Psoas muscle (tissue), 7 donors: ENCODE measurements at regions not wholly inside any gene's neighbourhood (a gene's known extent, or its start where the extent isn't known, plus 50 kb on each side); places are given as distances from the start of the nearest gene placed in this dataset.

ENCODE experiments used
- ATAC-seq, 4 donors: fragments of 200-7000 bp; cut with Tn5 transposase; one replicate each; pipeline ENCODE4 v1.9.1; 2020; ENCODE audit warnings: moderate library complexity in 3 of 4, mild to moderate bottlenecking in 2 of 4
- DNase-seq, 2 donors: peaks; one replicate each; pipeline ENCODE4 v3.0.0-alpha.2; 2020
- H3K27ac ChIP-seq: fragments of 200-600 bp; one replicate; pipeline ENCODE4 v1.8.0; 2022
- H3K27me3 ChIP-seq, 3 donors: fragments of 200-600 bp in 1 of 3; one replicate each; pipeline versions ENCODE4 v1.6.1 to v1.8.0; 2013 to 2022; ENCODE audit warnings: low read length in 2 of 3, mild to moderate bottlenecking in 2 of 3, moderate library complexity in 1 of 3; ENCODE audit not compliant: insufficient read depth in 3 of 3
- H3K36me3 ChIP-seq, 2 donors: fragments of 200-600 bp in 1 of 2; one replicate each; pipeline versions ENCODE4 v1.6.1 to v1.8.0; 2013 to 2022; ENCODE audit warnings: low read depth in 1 of 2, mild to moderate bottlenecking in 1 of 2, moderate library complexity in 1 of 2; ENCODE audit not compliant: insufficient read depth in 1 of 2
- H3K4me1 ChIP-seq: fragments of 200-600 bp; one replicate; pipeline ENCODE4 v1.8.0; 2022
- H3K4me3 ChIP-seq: fragments of 200-600 bp; one replicate; pipeline ENCODE4 v1.8.0; 2022; ENCODE audit warnings: mild to moderate bottlenecking
- H3K9me3 ChIP-seq: fragments of 200-600 bp; one replicate; pipeline ENCODE4 v1.8.0; 2022
- CTCF ChIP-seq: fragments of 200-600 bp; IDR thresholded peaks from one replicate; pipeline ENCODE4 v1.8.0; 2022; ENCODE audit warnings: antibody characterized with exemption
- WGBS, 3 donors: extraction: QIAGEN DNeasy Blood & Tissue Kit; methylation state at CpG; one replicate each; pipeline versions ENCODE4 v1.1.6 to v1.1.7; 2013; 5-methylcytosine and 5-hydroxymethylcytosine counted together
- intact Hi-C, 2 donors: fragments of 100-400 bp; cut with DNase I; formaldehyde crosslinking; loops; one replicate each; pipeline versions ENCODE4 v1.11.0 to v1.14.2; 2022
- donor health status: healthy with polysubstance abuse.
- donor health status: DM: no; HTN: no; CAD: no; lungs with moderate emphysema.
- donor health status: Bipolar disorder and iron deficiency.
- donor health status: healthy.
- donor health status: DM: yes; HTN: yes; CAD: no.
- donor health status: DM: no; HTN: no; CAD: no.
- donor health status: DM: yes; HTN: yes; CAD: no.

DNA sequence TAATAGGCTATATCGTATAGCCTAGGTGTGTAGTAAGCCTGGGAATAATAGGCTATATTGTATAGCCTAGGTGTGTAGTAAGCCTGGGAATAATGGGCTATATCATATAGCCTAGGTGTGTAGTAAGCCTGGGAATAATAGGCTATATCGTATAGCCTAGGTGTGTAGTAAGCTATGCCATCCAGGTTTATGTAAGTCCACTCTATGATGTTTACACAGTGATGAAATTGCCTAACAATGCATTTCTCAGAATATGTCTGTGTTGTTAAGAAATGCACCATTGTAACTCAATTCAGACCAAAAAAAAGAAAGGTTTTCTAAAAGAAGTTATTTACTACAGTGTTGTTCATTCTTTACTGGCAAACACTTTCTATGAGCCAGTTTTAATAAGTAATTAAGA lies 1387.2 kb downstream of the STIM2 start:
- TF ChIP-seq CTCF = no peak
- Histone ChIP-seq H3K4me3 (no peak overlapping the region), H3K27me3 (no peaks in the 10 kb centered on the region), H3K27ac (no peak overlapping the region), H3K4me1 (no peaks in the 10 kb centered on the region), H3K36me3 (no peaks in the 10 kb centered on the region), H3K9me3 (no peaks in the 10 kb centered on the region)
- DNase-seq (no peak), ATAC-seq (no peak)
- intact Hi-C loops = no loop called here
- 89 to 93% (median 90%) methylated on average over 2 of the region's 2 CpGs for WGBS, 3 donors

DNA sequence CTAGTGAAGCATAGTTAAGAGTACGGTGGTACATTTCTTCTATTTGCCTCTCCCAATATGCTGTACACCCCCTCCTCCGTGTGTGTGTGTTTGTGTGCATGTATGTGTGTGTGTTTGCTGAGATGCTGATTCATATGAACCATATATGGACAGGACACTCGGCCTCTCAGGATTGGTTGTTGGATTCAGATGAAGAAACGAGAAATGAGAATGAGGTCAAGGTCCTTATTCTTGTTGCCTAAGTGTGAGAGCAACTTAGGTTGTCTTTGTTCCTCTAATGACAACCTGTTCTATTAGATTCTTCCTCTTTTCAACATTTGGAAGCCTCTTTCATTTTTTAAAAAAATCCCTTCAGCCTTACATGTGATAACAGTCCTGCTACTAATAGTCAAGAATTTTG lies 1387.6 kb downstream of the STIM2 start:
- Histone ChIP-seq H3K27me3 (no peaks in the 10 kb centered on the region), H3K9me3 (no peaks in the 10 kb centered on the region), H3K36me3 (no peaks in the 10 kb centered on the region), H3K27ac (no peak overlapping the region), H3K4me3 (no peak overlapping the region), H3K4me1 (no peaks in the 10 kb centered on the region)
- intact Hi-C loops = no loop called here
- no peak for TF ChIP-seq CTCF
- WGBS, 3 donors = 53 to 56% (median 56%) methylated on average over 4 of the region's 4 CpGs
- no peak for DNase-seq
- no peak for ATAC-seq

DNA sequence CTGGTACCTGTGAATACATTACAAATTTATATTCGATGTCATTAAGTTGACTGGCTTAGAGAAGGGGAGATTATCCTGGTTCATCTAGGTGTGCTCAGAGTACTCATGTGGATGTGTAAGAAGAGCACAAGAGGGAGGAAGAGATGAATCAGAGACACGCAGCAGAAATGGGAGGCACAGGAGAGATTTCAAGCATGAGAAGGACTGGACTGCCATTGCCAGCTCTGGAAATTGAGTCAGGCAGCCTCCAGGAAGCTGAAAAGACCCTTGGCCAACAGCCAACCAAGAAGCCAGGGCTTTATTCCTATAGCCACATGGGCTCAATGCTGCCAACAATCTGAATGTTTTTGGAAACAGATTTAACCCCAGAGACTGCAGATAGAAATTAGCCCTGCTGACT lies 1390.0 kb downstream of the STIM2 start:
- Histone ChIP-seq H3K4me1 (no peaks in the 10 kb centered on the region), H3K4me3 (no peak overlapping the region), H3K9me3 (no peaks in the 10 kb centered on the region), H3K27ac (no peak overlapping the region), H3K27me3 (no peaks in the 10 kb centered on the region), H3K36me3 (no peaks in the 10 kb centered on the region)
- WGBS, 3 donors = 75 to 82% (median 78%) methylated on average over 2 of the region's 2 CpGs
- DNase-seq = no peak
- intact Hi-C loops = no loop called here
- no peak for ATAC-seq
- no peak for TF ChIP-seq CTCF

GRCh38 chr4:28251831-28252230 lies 1391.2 kb downstream of the STIM2 start:
- 87 to 92% (median 90%) methylated on average over 2 of the region's 2 CpGs for WGBS, 3 donors
- DNase-seq = no peak
- Histone ChIP-seq H3K9me3 (no peaks in the 10 kb centered on the region), H3K4me3 (no peak overlapping the region), H3K27me3 (no peaks in the 10 kb centered on the region), H3K36me3 (no peaks in the 10 kb centered on the region), H3K27ac (no peak overlapping the region), H3K4me1 (no peaks in the 10 kb centered on the region)
- intact Hi-C loops = no loop called here
- ATAC-seq = no peak
- no peak for TF ChIP-seq CTCF

GRCh38 chr4:28254003-28254402 lies 1393.4 kb downstream of the STIM2 start:
- no peak overlapping the region for H3K4me3 ChIP-seq
- 51 to 65% (median 59%) methylated on average over 3 of the region's 3 CpGs for WGBS, 3 donors
- TF ChIP-seq CTCF = no peak
- no peaks in the 10 kb centered on the region for H3K27me3 ChIP-seq
- no peaks in the 10 kb centered on the region for H3K36me3 ChIP-seq
- no peaks in the 10 kb centered on the region for H3K4me1 ChIP-seq
- no peak for DNase-seq
- H3K9me3 ChIP-seq = no peaks in the 10 kb centered on the region
- no peak for ATAC-seq
- intact Hi-C loops = no loop called here
- no peak overlapping the region for H3K27ac ChIP-seq
